Activated CD8-positive, alpha-beta T cell treated with anti-CD3 and anti-CD28 coated beads, Interleukin-2, amount 10 ng/mL, durations not matched to agents 7 days and 5 days (primary cell): ENCODE measurements at regions not wholly inside any gene's neighbourhood (a gene's known extent, or its start where the extent isn't known, plus 50 kb on each side); places are given as distances from the start of the nearest gene placed in this dataset.
"Not testable (repeated sequence)": the region's sequence is repeated elsewhere in the genome, so short reads cannot be mapped to it uniquely, and the experiment has no call there.

Experiments
- ATAC-seq: fragments of 150-1000 bp; cut with Tn5 transposase; one replicate; pipeline ENCODE4 v1.10.0; 2021; ENCODE audit warnings: moderate library complexity
- CTCF ChIA-PET: fragments of 350-600 bp; sonication (Branson Sonifier 250); formaldehyde crosslinking; loops from one replicate; lab custom pipeline; 2021; ENCODE audit warnings: antibody characterized with exemption; lab: Charles Lee
- POLR2A ChIA-PET: fragments of 350-600 bp; sonication (Branson Sonifier 250); formaldehyde crosslinking; loops from one replicate; lab custom pipeline; 2021; ENCODE audit warnings: antibody characterized with exemption; lab: Charles Lee
- DNase-seq: peaks from one replicate; pipeline ENCODE4 v3.0.0-alpha.2; 2020
- H3K27ac Mint-ChIP-seq: one replicate; pipeline ENCODE4 v1.8.0; 2021; ENCODE audit warnings: mild to moderate bottlenecking, mixed read lengths
- H3K27me3 Mint-ChIP-seq: one replicate; pipeline ENCODE4 v1.8.0; 2021; ENCODE audit warnings: low read depth, mixed read lengths
- H3K36me3 Mint-ChIP-seq: one replicate; pipeline ENCODE4 v1.8.0; 2021; ENCODE audit warnings: low read depth, mixed read lengths
- H3K4me1 Mint-ChIP-seq: one replicate; pipeline ENCODE4 v1.8.0; 2021; ENCODE audit warnings: low read depth, mixed read lengths
- H3K4me3 Mint-ChIP-seq: one replicate; pipeline ENCODE4 v1.8.0; 2021; ENCODE audit warnings: mild to moderate bottlenecking, mixed read lengths
- H3K9me3 Mint-ChIP-seq: one replicate; pipeline ENCODE4 v1.8.0; 2022; ENCODE audit warnings: mixed read lengths; ENCODE audit not compliant: insufficient read depth

DNA sequence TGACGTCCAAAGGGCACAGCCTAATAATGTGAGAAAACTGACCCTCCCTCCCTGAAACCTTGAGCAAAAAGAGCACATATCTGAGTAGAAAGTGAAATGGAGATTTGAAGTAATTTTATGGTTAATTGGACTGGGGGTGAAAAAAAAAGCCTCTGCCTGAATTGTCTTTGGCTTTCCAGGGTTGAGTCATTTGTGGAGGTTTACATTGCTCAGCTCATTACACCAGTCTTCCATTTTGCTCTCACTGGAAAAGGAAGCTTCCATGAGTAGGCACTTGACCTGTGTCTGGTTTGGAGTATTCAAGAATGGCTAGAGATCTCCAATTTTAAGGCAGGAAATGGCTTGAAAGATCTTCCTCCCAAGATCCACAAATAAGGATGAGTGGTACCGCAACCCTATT lies 273.9 kb downstream of the PDCD6IP start:
- Mint-ChIP-seq H3K4me3 (no peak overlapping the region), H3K4me1 (no peaks in the 10 kb centered on the region), H3K27me3 (no peaks in the 10 kb centered on the region), H3K36me3 (no peaks in the 10 kb centered on the region), H3K9me3 (no peaks in the 10 kb centered on the region), H3K27ac (no peak overlapping the region)
- CTCF ChIA-PET, result no interaction called here
- DNase-seq (no peak), ATAC-seq (no peak)
- POLR2A ChIA-PET, result no interaction called here

GRCh38 chr3:34073111-34073510 lies 274.7 kb downstream of the PDCD6IP start:
- DNase-seq (no peak), ATAC-seq (no peak)
- Mint-ChIP-seq H3K27me3 (no peaks in the 10 kb centered on the region), H3K9me3 (no peaks in the 10 kb centered on the region), H3K4me1 (no peaks in the 10 kb centered on the region), H3K4me3 (no peak overlapping the region), H3K36me3 (no peaks in the 10 kb centered on the region), H3K27ac (no peak overlapping the region)
- CTCF ChIA-PET, result interaction anchor here (0.7 kb wide), 1 partner anchor 812 kb away, joined by 3 read pairs; no protein-coding TSS in a partner anchor
- POLR2A ChIA-PET, result no interaction called here

- H3K27me3 Mint-ChIP-seq, result no peaks in the 10 kb centered on the region
- no peak for DNase-seq
- ATAC-seq, result no peak
- no peak overlapping the region for H3K27ac Mint-ChIP-seq
- no peaks in the 10 kb centered on the region for H3K9me3 Mint-ChIP-seq
- H3K36me3 Mint-ChIP-seq, result no peaks in the 10 kb centered on the region
- H3K4me3 Mint-ChIP-seq, result no peak overlapping the region
- ChIA-PET CTCF (no interaction called here), POLR2A (no interaction called here)
- no peaks in the 10 kb centered on the region for H3K4me1 Mint-ChIP-seq
These were observed 275.5 kb downstream of the PDCD6IP start for GRCh38 chr3:34073961-34074360.

DNA sequence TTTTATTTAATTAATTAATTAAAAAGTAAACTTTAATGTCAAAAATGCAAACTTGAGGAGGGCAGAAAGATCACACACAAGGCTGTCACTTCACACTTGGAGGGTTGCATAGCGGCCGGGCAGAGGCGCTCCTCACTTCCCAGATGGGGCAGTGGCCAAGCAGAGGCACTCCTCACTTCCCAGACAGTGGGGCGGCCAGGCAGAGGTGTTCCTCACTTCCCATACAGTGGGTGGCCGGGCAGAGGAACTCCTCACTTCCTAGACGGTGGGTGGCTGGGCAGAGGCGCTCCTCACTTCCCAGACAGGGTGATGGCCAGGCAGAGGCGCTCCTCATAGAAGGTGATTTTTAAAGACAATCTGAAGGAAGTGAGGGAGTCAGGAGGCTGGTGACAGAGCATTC lies 277.5 kb downstream of the PDCD6IP start:
- H3K4me1 Mint-ChIP-seq, result no peaks in the 10 kb centered on the region
- DNase-seq (no peak), ATAC-seq (no peak)
- ChIA-PET POLR2A (no interaction called here), CTCF (no interaction called here)
- no peak overlapping the region for H3K4me3 Mint-ChIP-seq
- H3K27me3 Mint-ChIP-seq, result no peaks in the 10 kb centered on the region
- no peak overlapping the region for H3K27ac Mint-ChIP-seq
- no peaks in the 10 kb centered on the region for H3K9me3 Mint-ChIP-seq
- no peaks in the 10 kb centered on the region for H3K36me3 Mint-ChIP-seq

DNA sequence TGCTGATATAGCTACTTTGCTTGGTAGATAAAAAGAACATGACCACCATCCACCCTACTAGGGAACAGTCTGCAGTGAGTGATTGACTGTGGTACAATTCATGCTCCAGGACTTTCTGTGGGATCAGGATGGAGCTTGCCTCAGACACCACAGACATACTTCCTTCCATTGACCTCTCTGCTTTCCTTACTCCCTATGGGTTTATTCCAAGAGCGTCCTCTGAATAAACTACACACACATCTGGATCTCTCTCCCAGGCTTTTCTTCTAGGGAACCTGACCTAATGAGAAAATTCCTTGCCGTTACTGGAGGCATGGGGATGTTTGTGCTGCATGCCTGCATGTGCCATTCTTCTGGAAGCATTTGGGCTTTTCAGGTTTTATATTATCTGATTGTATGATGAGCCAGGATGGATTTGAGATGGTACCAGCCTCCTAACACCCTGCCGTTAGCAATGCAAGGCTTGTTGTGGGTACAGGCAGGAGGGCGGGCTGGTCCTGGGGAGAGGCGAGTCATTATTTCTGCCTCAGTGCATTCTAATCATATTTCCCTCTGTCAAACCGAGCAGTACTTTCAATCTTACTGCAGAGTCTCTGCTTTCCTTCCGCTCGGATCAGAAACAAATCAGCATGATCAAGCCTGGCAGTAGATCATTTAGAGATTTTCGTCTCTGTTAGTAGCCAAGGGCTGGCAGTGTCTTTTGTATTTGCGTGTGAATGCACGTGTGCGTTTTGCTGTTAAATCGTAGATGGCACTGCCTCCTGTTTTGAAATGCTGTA lies 279.2 kb downstream of the PDCD6IP start:
- DNase-seq (no peak), ATAC-seq (no peak)
- H3K4me1 Mint-ChIP-seq, result no peaks in the 10 kb centered on the region
- H3K27ac Mint-ChIP-seq, result no peak overlapping the region
- CTCF ChIA-PET, result no interaction called here
- no peaks in the 10 kb centered on the region for H3K27me3 Mint-ChIP-seq
- no peaks in the 10 kb centered on the region for H3K36me3 Mint-ChIP-seq
- POLR2A ChIA-PET, result no interaction called here
- H3K4me3 Mint-ChIP-seq, result no peak overlapping the region
- H3K9me3 Mint-ChIP-seq, result no peaks in the 10 kb centered on the region

- no peak overlapping the region for H3K27ac Mint-ChIP-seq
- POLR2A ChIA-PET, result no interaction called here
- ATAC-seq, result no peak
These were observed 280.0 kb downstream of the PDCD6IP start for GRCh38 chr3:34078418-34078817.

GRCh38 chr3:34079849-34080248 lies 281.4 kb downstream of the PDCD6IP start:
- H3K4me3 Mint-ChIP-seq, H3K27ac Mint-ChIP-seq, H3K4me1 Mint-ChIP-seq, ATAC-seq, CTCF ChIA-PET, H3K9me3 Mint-ChIP-seq, POLR2A ChIA-PET, H3K27me3 Mint-ChIP-seq, DNase-seq, H3K36me3 Mint-ChIP-seq: not testable (repeated sequence)

More at GRCh38 chr3:34078418-34078817, 280.0 kb downstream of the PDCD6IP start:
- Mint-ChIP-seq H3K9me3 (no peaks in the 10 kb centered on the region), H3K4me3 (no peak overlapping the region), H3K36me3 (no peaks in the 10 kb centered on the region), H3K4me1 (no peaks in the 10 kb centered on the region), H3K27me3 (peaks cover 3% of the 10 kb centered on the region)
- CTCF ChIA-PET, result no interaction called here
- DNase-seq, result no peak

DNA sequence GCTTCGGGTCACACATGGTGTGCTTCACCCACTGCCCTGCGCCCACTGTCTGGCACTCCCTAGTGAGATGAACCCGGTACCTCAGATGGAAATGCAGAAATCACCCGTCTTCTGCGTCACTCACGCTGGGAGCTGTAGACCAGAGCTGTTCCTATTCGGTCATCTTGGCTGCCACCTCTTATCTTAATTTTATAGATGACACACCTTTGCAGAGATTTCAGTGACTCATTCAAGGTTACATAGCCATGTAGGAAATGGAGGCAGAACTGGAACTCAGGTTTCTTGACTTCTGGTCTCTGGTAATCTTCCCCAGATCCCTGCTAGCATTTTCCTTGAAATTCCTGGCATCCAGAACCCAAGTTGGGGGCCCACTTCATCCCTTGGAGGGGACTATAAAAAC lies 291.9 kb downstream of the PDCD6IP start:
- H3K36me3 Mint-ChIP-seq, POLR2A ChIA-PET, CTCF ChIA-PET, H3K27me3 Mint-ChIP-seq, ATAC-seq, H3K27ac Mint-ChIP-seq, DNase-seq, H3K4me3 Mint-ChIP-seq, H3K9me3 Mint-ChIP-seq, H3K4me1 Mint-ChIP-seq: not testable (repeated sequence)

DNA sequence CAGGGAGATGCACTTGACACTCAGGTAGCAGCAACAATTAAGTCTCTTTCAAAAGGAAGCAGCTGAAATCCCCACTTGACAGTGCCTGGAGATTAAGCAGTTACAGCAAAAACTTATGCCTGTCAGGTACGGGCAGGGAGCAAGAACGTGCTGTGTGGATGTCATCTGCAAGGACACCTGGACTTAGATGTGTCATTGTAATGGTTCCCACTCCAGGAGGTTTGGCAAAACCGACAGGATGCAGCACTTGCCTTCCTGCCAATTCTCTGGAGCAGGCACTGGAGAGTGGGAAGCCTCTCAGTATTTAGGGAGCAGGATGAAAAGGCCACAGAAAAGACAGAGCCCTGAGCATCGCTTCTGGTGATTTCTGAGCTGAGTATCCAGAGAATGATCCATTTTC lies 292.4 kb downstream of the PDCD6IP start:
- H3K9me3 Mint-ChIP-seq, result peaks cover 6% of the 10 kb centered on the region
- POLR2A ChIA-PET, result no interaction called here
- H3K27ac Mint-ChIP-seq, result no peak overlapping the region
- no peak overlapping the region for H3K4me3 Mint-ChIP-seq
- DNase-seq, result no peak
- H3K27me3 Mint-ChIP-seq, result no peaks in the 10 kb centered on the region
- no peaks in the 10 kb centered on the region for H3K4me1 Mint-ChIP-seq
- no peak for ATAC-seq
- no peaks in the 10 kb centered on the region for H3K36me3 Mint-ChIP-seq
- CTCF ChIA-PET, result no interaction called here

GRCh38 chr3:34094280-34094679 lies 295.9 kb downstream of the PDCD6IP start:
- H3K27ac Mint-ChIP-seq, H3K27me3 Mint-ChIP-seq, H3K9me3 Mint-ChIP-seq, ATAC-seq, H3K36me3 Mint-ChIP-seq, DNase-seq, POLR2A ChIA-PET, H3K4me1 Mint-ChIP-seq, CTCF ChIA-PET, H3K4me3 Mint-ChIP-seq: not testable (repeated sequence)

DNA sequence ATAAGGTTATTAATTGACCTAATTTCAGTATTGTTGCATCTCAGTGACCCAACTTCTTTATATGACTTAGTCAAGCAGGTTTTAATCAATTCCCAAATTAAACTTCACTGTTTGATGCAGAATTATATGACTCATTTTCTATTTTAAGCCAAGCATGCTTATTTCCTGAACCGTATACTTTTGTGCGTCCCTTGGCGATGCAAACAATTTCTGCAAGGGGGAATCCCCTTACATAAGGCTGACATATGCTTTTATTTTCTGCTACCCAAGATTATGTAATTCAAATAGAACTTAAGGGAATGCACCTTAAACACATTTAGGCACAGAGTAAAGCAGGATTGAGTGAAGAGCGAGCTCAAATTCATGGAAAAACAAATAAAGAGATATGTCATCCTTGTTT lies 303.9 kb downstream of the PDCD6IP start:
- no peak for ATAC-seq
- Mint-ChIP-seq H3K4me3 (no peak overlapping the region), H3K4me1 (no peaks in the 10 kb centered on the region), H3K27me3 (no peaks in the 10 kb centered on the region), H3K36me3 (no peaks in the 10 kb centered on the region), H3K9me3 (no peaks in the 10 kb centered on the region), H3K27ac (no peak overlapping the region)
- ChIA-PET POLR2A (no interaction called here), CTCF (no interaction called here)
- no peak for DNase-seq

GRCh38 chr3:34106379-34106778 lies 307.9 kb downstream of the PDCD6IP start:
- Mint-ChIP-seq H3K27ac (no peak overlapping the region), H3K4me3 (no peak overlapping the region), H3K36me3 (no peaks in the 10 kb centered on the region), H3K27me3 (no peaks in the 10 kb centered on the region), H3K9me3 (no peaks in the 10 kb centered on the region), H3K4me1 (no peaks in the 10 kb centered on the region)
- DNase-seq, result no peak
- ChIA-PET CTCF (no interaction called here), POLR2A (no interaction called here)
- no peak for ATAC-seq

- H3K27me3 Mint-ChIP-seq, result no peaks in the 10 kb centered on the region
- DNase-seq, result peak; percentile 21
- H3K36me3 Mint-ChIP-seq, result no peaks in the 10 kb centered on the region
- no peaks in the 10 kb centered on the region for H3K9me3 Mint-ChIP-seq
- ATAC-seq, result no peak
- H3K4me3 Mint-ChIP-seq, result no peak overlapping the region
- no peak overlapping the region for H3K27ac Mint-ChIP-seq
- CTCF ChIA-PET, result no interaction called here
- H3K4me1 Mint-ChIP-seq, result no peaks in the 10 kb centered on the region
- POLR2A ChIA-PET, result no interaction called here
These were observed 308.4 kb downstream of the PDCD6IP start for GRCh38 chr3:34106879-34107278.
